Effector memory CD4-positive, alpha-beta T cell (primary cell): ENCODE measurements at regions not wholly inside any gene's neighbourhood (a gene's known extent, or its start where the extent isn't known, plus 50 kb on each side); places are given as distances from the start of the nearest gene placed in this dataset.

ENCODE experiments used
- DNase-seq, 3 donors: peaks; one replicate each; pipeline ENCODE4 v3.0.0-alpha.2; 2020
- H3K27ac ChIP-seq: 2 replicates; pipeline ENCODE4 v1.7.0; 2013; ENCODE audit warnings: mild to moderate bottlenecking, low read length, moderate library complexity; ENCODE audit not compliant: insufficient read depth, poor library complexity, severe bottlenecking
- H3K27me3 ChIP-seq: replicated peaks from 2 replicates; pipeline ENCODE4 v1.7.0; 2013; ENCODE audit warnings: mild to moderate bottlenecking, low read length; ENCODE audit not compliant: insufficient read depth, control insufficient read depth, poor library complexity, severe bottlenecking
- H3K36me3 ChIP-seq: 2 replicates; pipeline ENCODE4 v1.7.0; 2013; ENCODE audit warnings: mild to moderate bottlenecking, low read length, moderate library complexity; ENCODE audit not compliant: control insufficient read depth, insufficient read depth
- H3K4me1 ChIP-seq: 2 replicates; pipeline ENCODE4 v1.7.0; 2013; ENCODE audit warnings: low read length, mild to moderate bottlenecking; ENCODE audit not compliant: control insufficient read depth, insufficient read depth, poor library complexity, severe bottlenecking
- H3K4me3 ChIP-seq: 2 replicates; pipeline ENCODE4 v1.7.0; 2013; ENCODE audit warnings: low read length, low read depth, mild to moderate bottlenecking; ENCODE audit not compliant: insufficient read depth, poor library complexity, severe bottlenecking
- H3K9me3 ChIP-seq: 2 replicates; pipeline ENCODE4 v1.7.0; 2013; ENCODE audit warnings: mild to moderate bottlenecking, low read length, moderate library complexity; ENCODE audit not compliant: control insufficient read depth

- no peak overlapping the region for H3K27ac ChIP-seq
- H3K4me1 ChIP-seq: no peaks in the 10 kb centered on the region
- no peaks in the 10 kb centered on the region for H3K27me3 ChIP-seq
- DNase-seq: no peak
- no peaks in the 10 kb centered on the region for H3K36me3 ChIP-seq
- H3K9me3 ChIP-seq: no peaks in the 10 kb centered on the region
- no peak overlapping the region for H3K4me3 ChIP-seq
These were observed 678.1 kb downstream of the MCTP2 start for GRCh38 chr15:94909510-94909909.

GRCh38 chr15:94910166-94910565 lies 678.8 kb downstream of the MCTP2 start:
- Histone ChIP-seq H3K27ac (no peak overlapping the region), H3K4me1 (no peaks in the 10 kb centered on the region), H3K36me3 (no peaks in the 10 kb centered on the region), H3K4me3 (no peak overlapping the region), H3K9me3 (no peaks in the 10 kb centered on the region), H3K27me3 (no peaks in the 10 kb centered on the region)
- DNase-seq: no peak

GRCh38 chr15:94912760-94913159 lies 681.4 kb downstream of the MCTP2 start:
- no peaks in the 10 kb centered on the region for H3K9me3 ChIP-seq
- no peak overlapping the region for H3K4me3 ChIP-seq
- no peak overlapping the region for H3K27ac ChIP-seq

GRCh38 chr15:94917068-94917467 lies 685.7 kb downstream of the MCTP2 start:
- H3K4me1 ChIP-seq: no peaks in the 10 kb centered on the region
- H3K9me3 ChIP-seq: no peaks in the 10 kb centered on the region
- no peaks in the 10 kb centered on the region for H3K36me3 ChIP-seq
- no peak overlapping the region for H3K4me3 ChIP-seq
- DNase-seq: no peak
- no peak overlapping the region for H3K27ac ChIP-seq
- H3K27me3 ChIP-seq: no peaks in the 10 kb centered on the region

More at GRCh38 chr15:94912760-94913159, 681.4 kb downstream of the MCTP2 start:
- no peak for DNase-seq
- H3K4me1 ChIP-seq: no peaks in the 10 kb centered on the region
- no peaks in the 10 kb centered on the region for H3K27me3 ChIP-seq
- no peaks in the 10 kb centered on the region for H3K36me3 ChIP-seq

GRCh38 chr15:94921936-94922335 lies 690.6 kb downstream of the MCTP2 start:
- no peak overlapping the region for H3K27ac ChIP-seq

GRCh38 chr15:94924057-94924456 lies 692.7 kb downstream of the MCTP2 start:
- no peak overlapping the region for H3K27ac ChIP-seq
- H3K4me1 ChIP-seq: no peaks in the 10 kb centered on the region
- H3K36me3 ChIP-seq: no peaks in the 10 kb centered on the region
- no peak for DNase-seq
- no peak overlapping the region for H3K4me3 ChIP-seq
- H3K9me3 ChIP-seq: no peaks in the 10 kb centered on the region
- H3K27me3 ChIP-seq: no peaks in the 10 kb centered on the region

More at GRCh38 chr15:94921936-94922335, 690.6 kb downstream of the MCTP2 start:
- H3K4me1 ChIP-seq: no peaks in the 10 kb centered on the region
- H3K4me3 ChIP-seq: no peak overlapping the region
- no peaks in the 10 kb centered on the region for H3K36me3 ChIP-seq
- no peaks in the 10 kb centered on the region for H3K9me3 ChIP-seq
- no peak for DNase-seq
- H3K27me3 ChIP-seq: no peaks in the 10 kb centered on the region

GRCh38 chr15:94924971-94925598 lies 693.7 kb downstream of the MCTP2 start:
- no peak overlapping the region for H3K4me3 ChIP-seq
- H3K27ac ChIP-seq: no peak overlapping the region
- no peaks in the 10 kb centered on the region for H3K36me3 ChIP-seq
- H3K9me3 ChIP-seq: no peaks in the 10 kb centered on the region
- DNase-seq: no peak
- H3K27me3 ChIP-seq: no peaks in the 10 kb centered on the region
- no peaks in the 10 kb centered on the region for H3K4me1 ChIP-seq

- Histone ChIP-seq H3K4me3 (no peak overlapping the region), H3K36me3 (no peaks in the 10 kb centered on the region), H3K27me3 (no peaks in the 10 kb centered on the region), H3K4me1 (no peaks in the 10 kb centered on the region), H3K9me3 (no peaks in the 10 kb centered on the region), H3K27ac (no peak overlapping the region)
- DNase-seq: no peak
These were observed 694.3 kb downstream of the MCTP2 start for GRCh38 chr15:94925680-94926079.

GRCh38 chr15:94927003-94927402 lies 695.6 kb downstream of the MCTP2 start:
- H3K4me1 ChIP-seq: no peaks in the 10 kb centered on the region
- no peak for DNase-seq
- H3K27ac ChIP-seq: no peak overlapping the region
- H3K27me3 ChIP-seq: no peaks in the 10 kb centered on the region
- H3K9me3 ChIP-seq: no peaks in the 10 kb centered on the region
- no peak overlapping the region for H3K4me3 ChIP-seq
- H3K36me3 ChIP-seq: no peaks in the 10 kb centered on the region

GRCh38 chr15:94929282-94929681 lies 697.9 kb downstream of the MCTP2 start:
- Histone ChIP-seq H3K27me3 (no peaks in the 10 kb centered on the region), H3K36me3 (no peaks in the 10 kb centered on the region), H3K4me3 (no peak overlapping the region), H3K4me1 (no peaks in the 10 kb centered on the region), H3K9me3 (no peaks in the 10 kb centered on the region), H3K27ac (no peak overlapping the region)
- no peak for DNase-seq
